HFFc6 (cell line): ENCODE measurements at regions not wholly inside any gene's neighbourhood (a gene's known extent, or its start where the extent isn't known, plus 50 kb on each side); places are given as distances from the start of the nearest gene placed in this dataset.

ENCODE experiments used
- DNase-seq: peaks from one replicate; pipeline ENCODE4 v3.0.0-alpha.2; 2018
- H3K27ac Mint-ChIP-seq: 2 replicates; pipeline ENCODE4 v1.8.0; 2020; ENCODE audit warnings: mild to moderate bottlenecking, mixed read lengths
- H3K27me3 Mint-ChIP-seq: 2 replicates; pipeline ENCODE4 v1.8.0; 2021; ENCODE audit warnings: mild to moderate bottlenecking, moderate library complexity, mixed read lengths; ENCODE audit not compliant: insufficient read depth
- H3K36me3 Mint-ChIP-seq: 2 replicates; pipeline ENCODE4 v1.8.0; 2021; ENCODE audit warnings: low read depth, mixed read lengths
- H3K4me1 Mint-ChIP-seq: 2 replicates; pipeline ENCODE4 v1.8.0; 2020; ENCODE audit warnings: low read depth, mixed read lengths
- H3K4me3 Mint-ChIP-seq: 2 replicates; pipeline ENCODE4 v1.8.0; 2020; ENCODE audit warnings: mild to moderate bottlenecking, moderate library complexity, mixed read lengths
- H3K9me3 Mint-ChIP-seq: 2 replicates; pipeline ENCODE4 v1.8.0; 2020; ENCODE audit warnings: mild to moderate bottlenecking, mixed read lengths
- CTCF ChIP-seq: fragments of 200-600 bp; sonication (generic); IDR thresholded peaks from 2 replicates; pipeline ENCODE4 v1.5.0; 2021; ENCODE audit warnings: antibody characterized with exemption, mild to moderate bottlenecking

GRCh38 chr15:96274087-96274440, 56.4 kb upstream of the NR2F2 start:
- DNase-seq: peak; percentile 13
- peaks cover 2% of the 10 kb centered on the region; the same call in 1 of the 2 replicates for H3K27me3 Mint-ChIP-seq
- H3K27ac Mint-ChIP-seq: peak overlapping the region; percentile 95
- no peak for TF ChIP-seq CTCF
- peaks cover 64% of the 10 kb centered on the region for H3K36me3 Mint-ChIP-seq
- peak overlapping the region; percentile 74 for H3K4me3 Mint-ChIP-seq
- peaks cover 96% of the 10 kb centered on the region for H3K4me1 Mint-ChIP-seq
- no peaks in the 10 kb centered on the region for H3K9me3 Mint-ChIP-seq

GRCh38 chr15:96274698-96275097, 55.8 kb upstream of the NR2F2 start:
- DNase-seq: peak; percentile 49
- peak overlapping the region; percentile 60 for H3K4me3 Mint-ChIP-seq
- peaks cover 93% of the 10 kb centered on the region for H3K4me1 Mint-ChIP-seq

GRCh38 chr15:96276438-96277210, 53.9 kb upstream of the NR2F2 start:
- DNase-seq: peak; percentile 74
- H3K9me3 Mint-ChIP-seq: no peaks in the 10 kb centered on the region
- peak overlapping the region; percentile 77 for H3K27ac Mint-ChIP-seq
- H3K4me3 Mint-ChIP-seq: peak overlapping the region; percentile 68
- H3K4me1 Mint-ChIP-seq: peaks cover 81% of the 10 kb centered on the region
- H3K36me3 Mint-ChIP-seq: peaks cover 61% of the 10 kb centered on the region
- peaks cover 2% of the 10 kb centered on the region; the same call in 1 of the 2 replicates for H3K27me3 Mint-ChIP-seq
- TF ChIP-seq CTCF: no peak

More at GRCh38 chr15:96274698-96275097, 55.8 kb upstream of the NR2F2 start:
- TF ChIP-seq CTCF: no peak
- Mint-ChIP-seq H3K9me3 (no peaks in the 10 kb centered on the region), H3K36me3 (peaks cover 64% of the 10 kb centered on the region), H3K27ac (peak overlapping the region; percentile 76), H3K27me3 (peaks cover 2% of the 10 kb centered on the region; the same call in 1 of the 2 replicates)
